ENCODE measurements at regions not wholly inside any gene's neighbourhood (a gene's known extent, or its start where the extent isn't known, plus 50 kb on each side); places are given as distances from the start of the nearest gene placed in this dataset.

DNA sequence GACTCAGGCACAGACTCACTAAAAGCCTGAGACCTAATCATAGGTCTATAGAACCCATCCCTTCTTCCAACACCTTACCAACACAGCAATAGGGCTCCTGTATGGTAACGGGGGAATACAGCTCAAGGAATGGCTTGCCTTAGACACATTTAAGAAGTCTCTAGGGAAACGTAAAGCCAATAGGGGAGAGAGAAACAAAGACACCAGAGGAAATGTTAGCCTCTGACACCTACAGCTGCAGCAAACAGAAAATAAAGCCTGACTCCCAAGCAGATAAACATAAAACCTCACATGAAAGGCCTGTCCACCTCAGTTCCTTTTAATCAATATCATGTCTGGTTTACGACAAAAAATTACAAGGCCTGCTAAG is 51.1 kb upstream of the NCOA1 start:
- Histone ChIP-seq H3K23me2 (ENCODE audit: insufficient read length, low read depth, low read length, poor library complexity, severe bottlenecking) (no peaks in the 10 kb centered on the region), H3K4me1 (ENCODE audit: insufficient read depth, low read length) (no peaks in the 10 kb centered on the region), H3K4ac (ENCODE audit: low read depth, low read length) (no peak overlapping the region), H2BK12ac (ENCODE audit: insufficient read length, low read depth, low read length) (no peak overlapping the region), H2AK5ac (ENCODE audit: insufficient read length, low read length) (no peak overlapping the region), H3K56ac (ENCODE audit: insufficient read length, low read depth, low read length) (no peak overlapping the region), H2AFZ (ENCODE audit: low read length) (no peak overlapping the region), H3T11ph (ENCODE audit: low read length) (no peak overlapping the region), H2BK120ac (ENCODE audit: low read depth, low read length, poor library complexity, severe bottlenecking) (no peak overlapping the region), H3K4me2 (ENCODE audit: insufficient read depth, insufficient read length, low read length) (no peak overlapping the region), H2BK5ac (ENCODE audit: insufficient read length, low read length) (no peak overlapping the region), H3K79me1 (ENCODE audit: insufficient read depth, low read depth, low read length, poor library complexity, severe bottlenecking) (no peaks in the 10 kb centered on the region), H3K79me2 (ENCODE audit: insufficient read depth, low read length) (no peaks in the 10 kb centered on the region), H4K8ac (replicated peaks; ENCODE audit: insufficient read length, low read depth, low read length) (no peak overlapping the region), H4K20me1 (ENCODE audit: control insufficient read depth, insufficient read depth, insufficient read length) (no peaks in the 10 kb centered on the region), H3K27me3 (ENCODE audit: insufficient read depth, low read length) (no peaks in the 10 kb centered on the region), H3K23ac (ENCODE audit: insufficient read length, low read depth, low read length) (no peak overlapping the region), H4K5ac (ENCODE audit: insufficient read length, low read depth, low read length) (no peak overlapping the region), H4K91ac (ENCODE audit: insufficient read length, low read depth, low read length) (no peak overlapping the region), H2BK20ac (ENCODE audit: low read depth, low read length, poor library complexity, severe bottlenecking) (no peak overlapping the region), H3K27ac (ENCODE audit: insufficient read length, low read depth, low read length) (no peak overlapping the region), H3K18ac (ENCODE audit: insufficient read length, low read depth, low read length) (no peak overlapping the region), H3K9me3 (ENCODE audit: control insufficient read depth, low read depth, low read length) (no peaks in the 10 kb centered on the region), H3K14ac (ENCODE audit: insufficient read depth, low read length) (no peak overlapping the region), H3K9ac (ENCODE audit: extremely low read depth, insufficient read length, low read length) (no peak overlapping the region), H2BK15ac (ENCODE audit: low read depth, low read length) (no peak overlapping the region)
- Mint-ChIP-seq H3K9me3 (no peaks in the 10 kb centered on the region), H3K36me3 (ENCODE audit: insufficient read depth in 1 of 3, low read depth in 3 of 3) (no peaks in the 10 kb centered on the region), H3K4me3 (no peak overlapping the region), H3K27ac (no peak overlapping the region; a peak in 1 of 7 replicates), H3K4me1 (peaks cover 2 to 7% of the 10 kb centered on the region in 2 experiments; a peak in 1 of 4 replicates), H3K27me3 (ENCODE audit: low read depth) (peaks cover under 1% of the 10 kb centered on the region; the same call in 1 of the 2 replicates)
- TF ChIP-seq CTCF (conservative IDR thresholded peaks at IDR 0.05) = no peak
- no CpG with 5 or more reads among the region's 3 CpGs for WGBS (ENCODE audit: extremely low coverage, insufficient read length, low lambda C conversion rate)
- no peak for DNase-seq

Data from H9 (cell line).